ENCODE measurements at regions not wholly inside any gene's neighbourhood (a gene's known extent, or its start where the extent isn't known, plus 50 kb on each side); places are given as distances from the start of the nearest gene placed in this dataset.

DNA sequence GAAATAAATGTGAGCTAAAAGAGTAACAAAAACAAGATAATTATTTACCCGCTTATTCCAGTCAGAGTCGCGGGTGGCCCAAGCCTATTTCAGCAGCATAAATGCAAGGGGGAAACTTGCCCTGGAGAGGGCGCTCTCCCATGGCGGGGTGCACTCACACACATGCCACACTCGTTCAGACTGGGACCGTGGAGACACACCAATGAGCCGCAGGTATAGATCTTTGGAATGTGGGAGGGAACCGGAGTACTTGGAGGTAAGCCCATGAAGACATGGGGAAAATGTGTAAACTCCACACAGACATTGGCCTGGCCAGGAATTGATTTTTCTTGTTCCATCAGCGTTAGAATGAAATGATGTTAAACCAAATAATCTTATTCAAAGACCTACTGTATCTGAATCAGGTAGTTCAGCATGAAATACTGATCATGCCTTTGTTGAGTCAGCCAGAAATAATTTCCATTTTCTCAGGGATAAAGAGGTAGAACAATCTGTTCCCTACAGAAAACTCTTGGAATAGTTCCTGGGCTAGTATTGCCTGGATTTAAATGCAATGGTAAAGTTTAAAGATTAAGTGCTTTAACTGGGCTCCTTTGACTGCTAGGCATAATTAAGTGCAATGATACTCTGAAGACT is 191.5 kb downstream of the MCHR2 start:
- H3K4me3 ChIP-seq, result no peak overlapping the region
- H3K36me3 ChIP-seq, result no peaks in the 10 kb centered on the region
- no peaks in the 10 kb centered on the region for H3K4me1 ChIP-seq
- H3K27ac ChIP-seq, result no peak overlapping the region
- 37 to 40% methylated on average over 10 of the region's 10 CpGs for WGBS, 2 donors
- no peak for ATAC-seq
- TF ChIP-seq, protein P1, sequence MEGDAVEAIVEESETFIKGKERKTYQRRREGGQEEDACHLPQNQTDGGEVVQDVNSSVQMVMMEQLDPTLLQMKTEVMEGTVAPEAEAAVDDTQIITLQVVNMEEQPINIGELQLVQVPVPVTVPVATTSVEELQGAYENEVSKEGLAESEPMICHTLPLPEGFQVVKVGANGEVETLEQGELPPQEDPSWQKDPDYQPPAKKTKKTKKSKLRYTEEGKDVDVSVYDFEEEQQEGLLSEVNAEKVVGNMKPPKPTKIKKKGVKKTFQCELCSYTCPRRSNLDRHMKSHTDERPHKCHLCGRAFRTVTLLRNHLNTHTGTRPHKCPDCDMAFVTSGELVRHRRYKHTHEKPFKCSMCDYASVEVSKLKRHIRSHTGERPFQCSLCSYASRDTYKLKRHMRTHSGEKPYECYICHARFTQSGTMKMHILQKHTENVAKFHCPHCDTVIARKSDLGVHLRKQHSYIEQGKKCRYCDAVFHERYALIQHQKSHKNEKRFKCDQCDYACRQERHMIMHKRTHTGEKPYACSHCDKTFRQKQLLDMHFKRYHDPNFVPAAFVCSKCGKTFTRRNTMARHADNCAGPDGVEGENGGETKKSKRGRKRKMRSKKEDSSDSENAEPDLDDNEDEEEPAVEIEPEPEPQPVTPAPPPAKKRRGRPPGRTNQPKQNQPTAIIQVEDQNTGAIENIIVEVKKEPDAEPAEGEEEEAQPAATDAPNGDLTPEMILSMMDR (IDR thresholded peaks at IDR 0.05), result no peak
- intact Hi-C loops (cut with DNase I), result no loop called here
- no peak for DNase-seq
- H3K9me3 ChIP-seq, result no peaks in the 10 kb centered on the region
- peaks cover 0 to 6% (median 3%) of the 10 kb centered on the region in 7 donors for H3K27me3 ChIP-seq

DNA sequence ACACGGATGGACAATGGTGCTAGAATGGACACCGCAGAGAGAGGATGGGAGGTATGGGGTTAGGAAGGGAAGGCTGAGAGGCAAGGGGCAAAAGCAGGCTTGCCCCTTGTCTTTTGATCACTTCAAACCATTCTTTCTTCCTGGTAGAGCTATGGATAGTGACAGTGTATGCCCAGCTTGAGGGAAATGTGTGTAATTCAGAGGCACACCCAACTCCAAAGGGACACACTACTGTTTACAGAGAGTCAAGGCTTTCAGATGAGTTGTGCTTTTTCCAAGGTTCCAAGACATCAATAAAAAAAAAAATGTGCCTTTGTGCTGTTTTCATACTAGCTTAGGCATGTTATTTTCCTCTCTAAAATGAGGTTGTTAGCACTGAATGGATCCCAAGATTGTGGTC is 185.0 kb downstream of the MCHR2 start:
- Histone ChIP-seq H3K9me3 (no peaks in the 10 kb centered on the region), H3K36me3 (no peaks in the 10 kb centered on the region), H3K4me3 (no peak overlapping the region), H3K4me1 (no peaks in the 10 kb centered on the region), H3K27ac (no peak overlapping the region), H3K27me3 (peaks cover 0 to 20% (median 2%) of the 10 kb centered on the region in 7 donors)
- ATAC-seq (no peak), DNase-seq (no peak)
- intact Hi-C loops (cut with DNase I), result no loop called here
- WGBS, 2 donors, result 71 to 86% methylated on average over 2 of the region's 2 CpGs
- TF ChIP-seq, protein P1 (IDR thresholded peaks at IDR 0.05), result no peak

DNA sequence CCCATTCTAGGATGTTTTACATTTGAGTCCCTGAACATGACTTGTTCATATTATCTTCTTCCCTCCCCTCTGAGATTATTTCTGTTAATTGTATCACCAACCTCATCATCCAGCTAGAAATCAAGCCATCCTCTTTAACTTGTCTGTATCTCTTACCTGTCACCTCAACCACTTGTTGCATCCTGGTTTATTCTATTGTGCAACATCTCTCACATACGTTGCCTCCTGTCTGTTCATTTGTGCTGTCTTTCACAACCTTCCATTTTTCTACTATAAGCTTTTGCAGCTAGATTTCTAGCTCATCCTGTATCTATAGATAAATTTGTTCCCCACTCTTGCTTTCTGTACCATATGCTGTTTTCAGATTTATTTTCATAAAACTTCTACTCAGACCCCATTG is 183.7 kb downstream of the MCHR2 start:
- Histone ChIP-seq H3K4me3 (no peak overlapping the region), H3K27ac (no peak overlapping the region), H3K36me3 (no peaks in the 10 kb centered on the region), H3K4me1 (no peaks in the 10 kb centered on the region), H3K27me3 (peaks cover 0 to 20% (median 2%) of the 10 kb centered on the region in 7 donors), H3K9me3 (no peaks in the 10 kb centered on the region)
- DNase-seq (no peak), ATAC-seq (no peak)
- TF ChIP-seq, protein P1 (IDR thresholded peaks at IDR 0.05), result no peak
- intact Hi-C loops (cut with DNase I), result no loop called here
- 58 to 76% methylated on average over 1 of the region's 1 CpG for WGBS, 2 donors

DNA sequence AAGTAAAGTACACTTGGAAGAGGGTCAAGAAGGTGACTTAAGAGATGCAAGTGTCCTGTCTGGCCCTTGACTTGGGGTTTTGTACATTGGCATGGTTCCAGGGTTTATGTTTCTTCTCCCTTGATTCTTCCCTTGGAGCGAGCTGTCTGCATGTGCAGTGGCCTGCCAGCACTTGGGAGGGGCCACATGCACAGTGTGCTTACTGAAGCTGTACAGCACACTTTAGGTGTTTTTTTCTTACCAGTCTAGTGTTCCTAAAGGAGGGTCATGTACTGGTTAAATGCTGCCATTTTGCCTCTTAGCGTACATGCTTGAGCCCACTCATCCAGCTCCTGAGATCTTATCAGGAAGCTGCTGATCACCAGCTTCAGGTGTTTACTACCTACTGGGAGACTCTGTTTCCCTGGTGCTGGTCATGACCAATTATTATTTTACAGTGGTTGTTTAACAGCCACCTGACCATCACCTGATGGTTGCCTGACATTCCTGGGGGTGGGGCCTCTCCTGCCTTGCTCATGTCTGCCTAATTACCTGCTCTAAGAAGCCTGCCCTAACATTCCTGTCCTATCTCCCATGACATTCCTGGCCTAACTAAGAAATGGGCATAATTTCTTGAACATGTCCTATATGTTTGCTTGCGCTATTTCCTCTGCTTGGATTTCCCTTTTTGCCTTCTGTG is 182.9 kb downstream of the MCHR2 start:
- 77 to 83% methylated on average over 3 of the region's 3 CpGs for WGBS, 2 donors
- Histone ChIP-seq H3K9me3 (no peaks in the 10 kb centered on the region), H3K27me3 (peaks cover 0 to 20% (median 2%) of the 10 kb centered on the region in 7 donors), H3K4me3 (no peak overlapping the region), H3K27ac (no peak overlapping the region), H3K36me3 (no peaks in the 10 kb centered on the region), H3K4me1 (no peaks in the 10 kb centered on the region)
- intact Hi-C loops (cut with DNase I), result no loop called here
- TF ChIP-seq, protein P1 (IDR thresholded peaks at IDR 0.05), result no peak
- ATAC-seq, result no peak
- DNase-seq, result no peak

Measured in heart right ventricle (tissue), 16 donors.